ENCODE measurements at regions not wholly inside any gene's neighbourhood (a gene's known extent, or its start where the extent isn't known, plus 50 kb on each side); places are given as distances from the start of the nearest gene placed in this dataset.
"Not testable (repeated sequence)": the region's sequence is repeated elsewhere in the genome, so short reads cannot be mapped to it uniquely, and the experiment has no call there.

DNA sequence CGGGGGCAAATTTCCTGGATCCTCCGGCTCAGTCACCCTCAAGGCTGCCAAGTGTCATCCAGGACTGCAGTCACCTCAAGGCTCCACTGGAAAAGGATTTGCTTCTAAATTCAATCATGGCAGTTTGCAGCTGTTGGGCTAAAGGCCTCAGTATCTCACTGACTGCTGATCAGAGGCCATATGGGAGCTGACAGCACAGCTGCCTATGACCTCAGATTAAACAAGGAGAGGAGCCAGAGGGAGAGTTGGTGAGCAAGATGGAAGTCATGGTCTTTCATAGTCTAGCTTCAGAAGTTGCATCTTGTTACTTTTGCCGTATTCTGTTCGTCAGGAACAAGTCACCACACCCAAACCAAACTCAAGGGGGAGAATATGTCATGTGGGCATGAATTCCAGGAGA lies 849.7 kb downstream of the UQCRFS1 start:
- TF ChIP-seq, protein P1, sequence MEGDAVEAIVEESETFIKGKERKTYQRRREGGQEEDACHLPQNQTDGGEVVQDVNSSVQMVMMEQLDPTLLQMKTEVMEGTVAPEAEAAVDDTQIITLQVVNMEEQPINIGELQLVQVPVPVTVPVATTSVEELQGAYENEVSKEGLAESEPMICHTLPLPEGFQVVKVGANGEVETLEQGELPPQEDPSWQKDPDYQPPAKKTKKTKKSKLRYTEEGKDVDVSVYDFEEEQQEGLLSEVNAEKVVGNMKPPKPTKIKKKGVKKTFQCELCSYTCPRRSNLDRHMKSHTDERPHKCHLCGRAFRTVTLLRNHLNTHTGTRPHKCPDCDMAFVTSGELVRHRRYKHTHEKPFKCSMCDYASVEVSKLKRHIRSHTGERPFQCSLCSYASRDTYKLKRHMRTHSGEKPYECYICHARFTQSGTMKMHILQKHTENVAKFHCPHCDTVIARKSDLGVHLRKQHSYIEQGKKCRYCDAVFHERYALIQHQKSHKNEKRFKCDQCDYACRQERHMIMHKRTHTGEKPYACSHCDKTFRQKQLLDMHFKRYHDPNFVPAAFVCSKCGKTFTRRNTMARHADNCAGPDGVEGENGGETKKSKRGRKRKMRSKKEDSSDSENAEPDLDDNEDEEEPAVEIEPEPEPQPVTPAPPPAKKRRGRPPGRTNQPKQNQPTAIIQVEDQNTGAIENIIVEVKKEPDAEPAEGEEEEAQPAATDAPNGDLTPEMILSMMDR (IDR thresholded peaks at IDR 0.05; ENCODE audit: extremely low read depth, low read depth, low read length): no peak
- Histone ChIP-seq H3K36me3 (ENCODE audit: insufficient read depth, low read length) (no peaks in the 10 kb centered on the region), H3K4me1 (ENCODE audit: insufficient read depth, low read length) (no peaks in the 10 kb centered on the region), H2AFZ (ENCODE audit: low read length) (no peak overlapping the region), H3K27ac (ENCODE audit: low read depth, low read length) (no peak overlapping the region), H3K27me3 (ENCODE audit: insufficient read depth, low read length) (no peaks in the 10 kb centered on the region), H3K9me3 (ENCODE audit: low read depth, low read length) (no peaks in the 10 kb centered on the region), H3K79me2 (ENCODE audit: insufficient read depth, low read length) (no peaks in the 10 kb centered on the region), H4K20me1 (ENCODE audit: insufficient read depth, low read length) (no peaks in the 10 kb centered on the region), H3K4me3 (ENCODE audit: insufficient read depth, low read length) (no peak overlapping the region), H3K4me2 (ENCODE audit: insufficient read depth, low read length) (no peak overlapping the region)
- no peak for DNase-seq (ENCODE audit: insufficient read length, low spot score, missing footprints)

DNA sequence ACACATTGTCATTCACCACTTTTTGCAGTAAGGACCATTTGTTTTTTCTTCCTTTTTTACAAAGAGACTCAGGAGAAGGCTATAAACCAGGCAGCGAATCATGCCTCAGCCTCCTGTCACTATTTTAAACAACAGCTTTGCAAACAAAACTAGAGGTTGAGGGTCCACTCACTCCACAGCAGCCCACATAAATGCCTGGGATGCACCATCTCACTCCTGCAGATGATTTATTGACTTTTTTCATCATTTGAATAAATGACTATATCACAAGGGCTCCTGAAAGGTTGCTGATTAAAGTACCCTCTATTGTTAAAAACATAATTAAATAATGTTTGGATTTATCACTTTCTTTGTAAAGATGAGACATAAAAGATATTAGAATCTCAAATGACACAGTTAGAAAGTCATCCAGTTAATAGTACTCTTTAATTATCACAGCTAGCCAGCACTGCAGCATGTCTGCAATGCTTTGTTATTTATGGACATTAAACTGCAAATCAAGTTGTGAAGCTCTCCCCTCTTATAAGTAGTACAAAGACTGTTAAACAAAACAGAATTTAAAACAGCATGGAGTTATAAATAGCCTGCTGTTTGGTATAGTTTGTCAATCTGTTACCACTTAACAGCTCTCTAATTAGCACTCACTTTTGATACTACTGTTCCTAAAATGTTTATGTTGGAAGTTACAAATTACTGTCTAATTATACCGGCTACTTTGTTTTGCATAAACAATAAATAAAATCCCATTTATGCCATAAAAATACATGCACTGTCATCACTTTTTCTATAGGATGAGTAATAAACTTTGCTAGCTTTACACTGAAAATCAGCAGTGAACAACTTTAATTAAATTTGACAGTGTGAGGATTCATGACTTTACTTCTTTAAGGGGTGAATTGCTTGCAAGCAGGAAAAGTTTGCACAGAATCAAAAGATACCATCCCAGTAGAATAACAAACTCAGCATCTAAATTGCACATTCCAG lies 853.2 kb downstream of the UQCRFS1 start:
- TF ChIP-seq, protein P1 (IDR thresholded peaks at IDR 0.05; ENCODE audit: extremely low read depth, low read depth, low read length): no peak
- H3K4me1 ChIP-seq (ENCODE audit: insufficient read depth, low read length): no peaks in the 10 kb centered on the region
- no peak for DNase-seq (ENCODE audit: insufficient read length, low spot score, missing footprints)
- no peak overlapping the region for H3K27ac ChIP-seq (ENCODE audit: low read depth, low read length)
- no peak overlapping the region for H2AFZ ChIP-seq (ENCODE audit: low read length)
- H3K9me3 ChIP-seq (ENCODE audit: low read depth, low read length): no peaks in the 10 kb centered on the region
- H4K20me1 ChIP-seq (ENCODE audit: insufficient read depth, low read length): no peaks in the 10 kb centered on the region
- no peak overlapping the region for H3K4me3 ChIP-seq (ENCODE audit: insufficient read depth, low read length)
- H3K79me2 ChIP-seq (ENCODE audit: insufficient read depth, low read length): no peaks in the 10 kb centered on the region
- no peaks in the 10 kb centered on the region for H3K36me3 ChIP-seq (ENCODE audit: insufficient read depth, low read length)
- no peak overlapping the region for H3K4me2 ChIP-seq (ENCODE audit: insufficient read depth, low read length)
- no peaks in the 10 kb centered on the region for H3K27me3 ChIP-seq (ENCODE audit: insufficient read depth, low read length)

DNA sequence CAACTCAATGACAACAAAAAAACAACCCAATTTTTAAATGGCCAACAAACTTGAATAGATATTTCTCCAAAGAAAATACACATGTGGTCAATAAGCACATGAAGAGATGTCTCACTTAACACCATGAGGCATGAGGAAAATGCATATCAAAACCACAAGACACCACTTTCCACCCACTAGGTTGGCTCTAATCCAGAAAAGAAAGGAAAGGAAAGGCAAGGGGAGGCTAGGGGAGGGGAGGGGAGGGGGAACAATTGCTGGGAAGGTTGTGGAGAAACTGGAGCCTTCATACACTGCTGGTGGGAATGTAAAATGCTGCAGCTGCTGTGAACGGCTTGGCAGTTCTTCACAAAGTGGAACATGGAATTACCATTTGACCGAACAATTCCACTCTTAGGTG lies 854.3 kb downstream of the UQCRFS1 start:
- Histone ChIP-seq H3K27ac (ENCODE audit: low read depth, low read length) (no peak overlapping the region), H3K27me3 (ENCODE audit: insufficient read depth, low read length) (no peaks in the 10 kb centered on the region), H3K4me1 (ENCODE audit: insufficient read depth, low read length) (no peaks in the 10 kb centered on the region), H4K20me1 (ENCODE audit: insufficient read depth, low read length) (no peaks in the 10 kb centered on the region), H3K4me3 (ENCODE audit: insufficient read depth, low read length) (no peak overlapping the region), H3K79me2 (ENCODE audit: insufficient read depth, low read length) (no peaks in the 10 kb centered on the region), H3K4me2 (ENCODE audit: insufficient read depth, low read length) (no peak overlapping the region), H3K9me3 (ENCODE audit: low read depth, low read length) (no peaks in the 10 kb centered on the region), H3K36me3 (ENCODE audit: insufficient read depth, low read length) (no peaks in the 10 kb centered on the region), H2AFZ (ENCODE audit: low read length) (no peak overlapping the region)
- no peak for DNase-seq (ENCODE audit: insufficient read length, low spot score, missing footprints)
- TF ChIP-seq, protein P1 (IDR thresholded peaks at IDR 0.05; ENCODE audit: extremely low read depth, low read depth, low read length): no peak

DNA sequence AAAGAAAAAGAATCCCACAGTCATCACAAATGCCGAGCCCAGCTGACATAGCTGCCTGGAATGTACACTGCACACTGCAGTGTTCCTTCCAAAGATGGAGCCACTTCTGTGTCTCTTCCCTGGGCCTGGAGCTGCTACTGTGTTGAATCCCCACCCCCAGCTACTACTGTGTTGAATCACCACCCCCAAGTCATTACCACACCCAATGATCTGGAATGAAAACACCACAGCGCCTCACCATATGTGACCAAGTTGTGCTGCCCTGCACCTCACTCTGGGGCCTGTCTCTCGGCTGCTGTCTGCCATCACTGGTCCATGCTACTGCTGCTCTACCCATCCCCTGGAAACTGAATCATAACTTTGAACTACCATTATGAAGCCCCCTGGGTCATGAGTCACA lies 861.2 kb downstream of the UQCRFS1 start:
- H3K9me3 ChIP-seq (ENCODE audit: low read depth, low read length): peaks cover 3% of the 10 kb centered on the region
- H3K36me3 ChIP-seq (ENCODE audit: insufficient read depth, low read length): no peaks in the 10 kb centered on the region
- TF ChIP-seq, protein P1 (IDR thresholded peaks at IDR 0.05; ENCODE audit: extremely low read depth, low read depth, low read length): no peak
- no peak overlapping the region for H2AFZ ChIP-seq (ENCODE audit: low read length)
- H3K4me1 ChIP-seq (ENCODE audit: insufficient read depth, low read length): no peaks in the 10 kb centered on the region
- H3K27ac ChIP-seq (ENCODE audit: low read depth, low read length): no peak overlapping the region
- no peaks in the 10 kb centered on the region for H4K20me1 ChIP-seq (ENCODE audit: insufficient read depth, low read length)
- no peak overlapping the region for H3K4me2 ChIP-seq (ENCODE audit: insufficient read depth, low read length)
- no peaks in the 10 kb centered on the region for H3K79me2 ChIP-seq (ENCODE audit: insufficient read depth, low read length)
- no peak overlapping the region for H3K4me3 ChIP-seq (ENCODE audit: insufficient read depth, low read length)
- no peak for DNase-seq (ENCODE audit: insufficient read length, low spot score, missing footprints)
- H3K27me3 ChIP-seq (ENCODE audit: insufficient read depth, low read length): no peaks in the 10 kb centered on the region

DNA sequence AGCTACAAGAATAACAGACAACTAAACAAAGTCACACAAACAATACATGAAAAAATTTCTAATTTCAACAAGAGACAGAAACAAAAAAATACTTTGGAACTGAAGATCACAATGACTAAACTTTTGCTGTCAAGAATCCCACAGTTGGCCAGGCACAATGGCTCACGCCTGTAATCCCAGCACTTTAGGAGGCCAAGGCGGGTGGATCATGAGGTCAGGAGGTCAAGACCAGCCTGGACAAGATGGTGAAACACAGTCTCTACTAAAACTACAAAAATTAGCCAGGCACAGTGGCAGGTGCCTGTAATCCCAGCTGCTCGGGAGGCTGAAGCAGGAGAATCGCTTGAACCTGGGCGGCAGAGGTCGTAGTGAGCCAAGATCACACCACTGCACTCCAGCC lies 861.6 kb downstream of the UQCRFS1 start:
- DNase-seq (ENCODE audit: insufficient read length, low spot score, missing footprints); H4K20me1 ChIP-seq (ENCODE audit: insufficient read depth, low read length); H3K4me2 ChIP-seq (ENCODE audit: insufficient read depth, low read length); H3K4me1 ChIP-seq (ENCODE audit: insufficient read depth, low read length); H2AFZ ChIP-seq (ENCODE audit: low read length); H3K79me2 ChIP-seq (ENCODE audit: insufficient read depth, low read length); H3K9me3 ChIP-seq (ENCODE audit: low read depth, low read length); H3K27me3 ChIP-seq (ENCODE audit: insufficient read depth, low read length); H3K36me3 ChIP-seq (ENCODE audit: insufficient read depth, low read length); H3K27ac ChIP-seq (ENCODE audit: low read depth, low read length); H3K4me3 ChIP-seq (ENCODE audit: insufficient read depth, low read length): not testable (repeated sequence)

All from osteoblast (primary cell).